HPDE6-E6E7 (cell line): ENCODE measurements at regions not wholly inside any gene's neighbourhood (a gene's known extent, or its start where the extent isn't known, plus 50 kb on each side); places are given as distances from the start of the nearest gene placed in this dataset.
A peak's percentile ranks its signal among the peaks of the same experiment; 100 is the strongest.

Experiments
- DNase-seq: peaks from one replicate; pipeline ENCODE4 v3.0.0; 2011; ENCODE audit warnings: missing footprints; ENCODE audit errors: extremely low spot score

GRCh38 chr6:169912266-169913095, 161.1 kb downstream of the ERMARD start:
- no peak for DNase-seq

- no peak for DNase-seq
Measured at GRCh38 chr6:169911264-169912263, 160.1 kb downstream of the ERMARD start.

- no peak for DNase-seq
Measured at GRCh38 chr6:169909113-169909512, 157.7 kb downstream of the ERMARD start.

GRCh38 chr6:169908403-169908933, 157.0 kb downstream of the ERMARD start:
- no peak for DNase-seq

- DNase-seq = no peak
Measured at GRCh38 chr6:169907419-169908115, 156.1 kb downstream of the ERMARD start.

GRCh38 chr6:169906688-169907418, 155.4 kb downstream of the ERMARD start:
- no peak for DNase-seq

- DNase-seq = no peak
Measured at GRCh38 chr6:169906004-169906687, 154.7 kb downstream of the ERMARD start.

GRCh38 chr6:169905041-169905807, 153.8 kb downstream of the ERMARD start:
- DNase-seq = peak; percentile 32

- DNase-seq = no peak
Measured at GRCh38 chr6:169904051-169904922, 152.9 kb downstream of the ERMARD start.

GRCh38 chr6:169903122-169903521, 151.7 kb downstream of the ERMARD start:
- DNase-seq = no peak

GRCh38 chr6:169902604-169903003, 151.2 kb downstream of the ERMARD start:
- DNase-seq = no peak

- DNase-seq = no peak
Measured at GRCh38 chr6:169902070-169902469, 150.6 kb downstream of the ERMARD start.

GRCh38 chr6:169899481-169900145, 148.2 kb downstream of the ERMARD start:
- DNase-seq = no peak

GRCh38 chr6:169898788-169899480, 147.5 kb downstream of the ERMARD start:
- no peak for DNase-seq

GRCh38 chr6:169897601-169898358, 146.4 kb downstream of the ERMARD start:
- DNase-seq = no peak

- DNase-seq = no peak
Measured at GRCh38 chr6:169896826-169897456, 145.5 kb downstream of the ERMARD start.
